Kidney glomerular epithelial cell (primary cell): ENCODE measurements at regions not wholly inside any gene's neighbourhood (a gene's known extent, or its start where the extent isn't known, plus 50 kb on each side); places are given as distances from the start of the nearest gene placed in this dataset.
A peak's percentile ranks its signal among the peaks of the same experiment; 100 is the strongest.
"Not testable (repeated sequence)": the region's sequence is repeated elsewhere in the genome, so short reads cannot be mapped to it uniquely, and the experiment has no call there.

Experiments used
- DNase-seq: peaks from one replicate; lab custom pipeline; 2025; lab: John Stamatoyannopoulos, UW

DNA sequence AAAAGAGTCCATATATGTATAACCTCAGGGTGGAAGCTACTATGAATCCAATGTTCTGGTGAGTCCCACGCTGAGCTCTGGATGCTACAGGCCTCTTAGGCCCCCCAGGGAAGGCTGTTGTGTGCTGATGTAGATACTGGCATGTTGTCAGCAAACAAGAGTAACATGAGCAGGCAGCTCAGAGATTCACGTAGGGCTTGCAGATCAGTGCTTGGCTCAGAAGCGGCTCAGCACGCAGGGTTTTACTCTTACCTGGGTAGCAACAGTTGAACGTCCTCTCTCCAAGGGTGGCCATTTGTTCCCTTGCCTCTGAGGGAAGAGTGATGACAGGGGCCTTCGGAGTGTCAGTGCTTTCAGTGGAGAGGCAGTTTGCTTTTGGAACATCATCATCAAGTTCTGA lies 93.4 kb downstream of the ZFP64 start:
- no peak for DNase-seq

DNA sequence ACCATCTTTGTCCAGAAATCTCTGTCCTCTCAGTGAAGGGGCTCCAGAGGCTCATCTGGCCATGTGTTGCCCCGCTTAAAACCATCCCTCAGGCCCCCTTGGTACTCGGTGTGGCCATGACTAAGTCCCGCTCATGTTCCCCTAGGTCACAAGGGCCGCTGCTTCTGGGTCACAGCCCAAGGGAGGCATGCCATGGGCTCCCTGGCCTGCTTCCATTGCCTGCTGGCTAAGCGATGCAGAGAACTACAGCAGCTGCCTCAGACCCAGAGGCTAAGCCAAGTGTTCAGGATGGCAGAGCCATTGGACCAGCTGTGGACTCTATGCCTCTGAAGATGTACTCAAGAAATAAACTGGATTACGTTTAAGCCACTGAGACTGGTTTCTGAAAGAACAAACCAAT lies 95.5 kb downstream of the ZFP64 start:
- DNase-seq, result no peak

DNA sequence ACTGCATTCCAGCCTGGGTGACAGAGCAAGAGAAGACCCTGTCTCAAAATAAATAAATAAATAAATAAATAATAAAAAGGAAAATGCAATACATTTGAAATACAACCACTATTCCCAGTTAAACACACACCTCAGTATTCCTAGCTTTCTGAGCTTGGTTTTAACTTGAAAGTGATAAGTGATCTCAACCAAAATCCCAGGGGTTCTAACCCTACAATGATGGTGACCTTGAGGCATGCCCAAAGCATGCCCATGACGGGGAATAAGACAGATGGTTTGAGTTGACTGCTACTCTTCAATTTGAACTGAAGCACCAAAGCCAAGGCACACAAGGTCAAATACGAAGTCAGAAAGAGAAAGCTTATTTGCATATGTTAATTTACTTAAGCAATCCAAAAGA lies 96.9 kb downstream of the ZFP64 start:
- DNase-seq, result no peak

DNA sequence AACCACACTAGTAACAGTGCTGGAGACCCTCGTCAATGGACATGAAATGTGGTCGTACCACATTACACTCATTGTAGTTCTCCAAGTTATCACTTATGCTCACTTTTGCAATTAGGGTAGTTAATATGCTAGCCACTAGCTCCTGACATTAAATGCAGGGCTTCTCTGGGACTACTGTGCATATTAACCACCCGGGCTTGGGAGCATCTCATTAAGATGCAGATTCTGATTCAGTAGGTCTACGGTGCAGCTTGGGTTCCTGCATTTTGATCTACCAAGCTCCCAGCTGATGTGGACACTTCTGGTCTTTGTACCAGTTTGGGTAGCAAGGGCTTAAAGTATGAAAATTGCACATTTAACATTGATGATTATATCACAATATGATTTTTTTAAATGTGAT lies 98.0 kb downstream of the ZFP64 start:
- no peak for DNase-seq

DNA sequence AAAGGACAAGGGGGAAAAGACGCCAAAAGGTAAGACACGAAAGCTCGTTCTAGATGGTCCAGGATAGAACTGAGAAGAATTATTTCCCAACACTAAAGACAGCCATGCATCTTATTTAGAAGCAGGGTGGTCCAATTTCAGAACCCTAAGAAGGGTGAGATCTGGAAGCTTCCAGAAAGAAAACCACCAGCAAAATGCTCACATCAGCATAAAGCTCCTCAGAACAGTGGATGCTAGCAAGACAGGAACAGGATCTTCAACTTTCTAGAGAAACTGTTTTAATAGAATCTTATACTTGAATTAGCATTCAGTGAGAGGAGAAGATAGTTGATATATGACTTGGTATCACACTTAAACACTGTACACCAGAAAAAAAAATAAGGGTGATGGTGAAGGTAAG lies 101.5 kb downstream of the ZFP64 start:
- no peak for DNase-seq

DNA sequence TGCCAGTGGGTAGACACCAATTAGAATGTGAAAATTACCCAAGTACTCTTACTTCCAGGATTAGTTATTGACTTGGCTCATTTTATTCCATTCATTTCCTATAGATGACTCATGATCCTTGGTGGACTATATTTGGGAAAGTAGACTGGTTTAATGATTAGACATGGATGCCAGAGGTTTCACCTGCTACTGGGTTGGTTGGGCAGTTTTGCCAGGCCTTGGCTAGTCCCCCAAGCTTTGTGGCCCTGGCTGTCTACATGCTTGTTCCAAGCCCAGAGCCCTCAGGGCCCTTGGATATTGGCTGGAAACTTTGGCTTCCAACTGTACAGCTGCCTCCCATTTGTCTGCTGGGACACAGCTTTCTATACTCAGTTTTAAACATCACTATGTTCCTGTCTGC lies 104.1 kb downstream of the ZFP64 start:
- peak; percentile 14 for DNase-seq

DNA sequence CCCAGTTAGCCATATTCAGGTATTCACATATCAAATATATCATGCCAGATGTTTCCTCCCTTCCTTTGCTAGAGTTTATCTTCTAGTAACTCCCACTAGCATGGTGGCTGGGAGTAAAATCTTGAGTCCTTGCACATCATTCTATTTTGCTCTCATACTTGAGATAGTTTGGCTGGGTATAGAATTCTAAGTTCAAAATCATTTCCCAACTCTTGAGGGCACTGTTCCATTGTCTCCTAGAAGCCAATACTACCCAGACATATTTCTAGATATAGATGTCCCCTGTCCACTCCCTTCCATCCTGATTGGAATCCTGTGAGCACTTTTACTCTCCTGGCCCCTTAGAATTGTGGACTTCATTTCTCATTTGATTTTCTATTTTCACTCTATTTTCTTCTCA lies 104.7 kb downstream of the ZFP64 start:
- no peak for DNase-seq

DNA sequence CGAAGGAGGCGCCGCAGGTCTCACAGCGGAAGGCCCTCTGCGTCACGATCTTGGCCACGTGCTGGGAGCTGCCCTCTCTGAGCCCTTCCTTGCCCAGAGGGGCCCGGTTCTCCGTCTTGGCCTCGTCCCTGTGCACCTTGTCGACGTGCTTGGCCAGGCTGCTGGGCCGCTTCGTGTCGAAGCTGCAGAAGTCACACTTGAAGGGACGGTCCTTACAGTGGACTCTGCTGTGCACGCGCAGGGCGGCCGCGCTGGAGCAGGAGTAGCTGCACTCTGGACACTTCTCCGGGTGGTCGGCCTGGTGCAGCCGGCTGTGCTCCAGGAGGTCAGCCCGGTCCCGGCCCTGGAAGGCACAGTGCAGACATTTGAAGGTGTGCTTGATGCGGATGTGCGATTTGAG lies 106.9 kb downstream of the ZFP64 start:
- no peak for DNase-seq

DNA sequence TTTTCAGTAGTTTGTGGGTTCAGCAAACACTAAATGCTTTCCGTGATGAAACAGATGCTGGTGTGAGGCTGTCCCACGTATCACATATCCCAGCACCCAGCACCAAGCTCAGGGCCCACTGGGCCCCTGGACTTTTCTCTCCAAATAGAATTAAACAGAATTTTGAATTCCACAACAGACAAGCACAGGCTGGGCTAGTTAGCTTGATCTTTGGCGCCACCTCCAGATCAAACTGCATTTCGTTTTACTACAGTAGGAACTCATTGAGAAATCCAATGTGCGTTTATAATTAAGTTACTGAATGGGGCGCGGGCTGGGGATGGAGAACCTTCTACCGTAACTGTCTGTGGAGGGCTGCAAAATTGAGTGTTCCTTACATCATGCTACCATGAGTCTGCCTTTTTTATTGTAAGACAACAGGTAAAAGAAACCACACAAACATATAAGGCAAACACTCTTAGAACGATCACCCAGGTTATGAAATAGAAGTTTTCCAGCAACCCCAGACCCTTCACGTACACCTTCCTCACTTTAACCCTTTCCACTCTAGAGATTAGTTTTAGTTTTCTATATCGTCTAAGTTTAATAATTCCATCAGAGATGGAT lies 107.8 kb downstream of the ZFP64 start:
- DNase-seq, result peak; percentile 17

DNA sequence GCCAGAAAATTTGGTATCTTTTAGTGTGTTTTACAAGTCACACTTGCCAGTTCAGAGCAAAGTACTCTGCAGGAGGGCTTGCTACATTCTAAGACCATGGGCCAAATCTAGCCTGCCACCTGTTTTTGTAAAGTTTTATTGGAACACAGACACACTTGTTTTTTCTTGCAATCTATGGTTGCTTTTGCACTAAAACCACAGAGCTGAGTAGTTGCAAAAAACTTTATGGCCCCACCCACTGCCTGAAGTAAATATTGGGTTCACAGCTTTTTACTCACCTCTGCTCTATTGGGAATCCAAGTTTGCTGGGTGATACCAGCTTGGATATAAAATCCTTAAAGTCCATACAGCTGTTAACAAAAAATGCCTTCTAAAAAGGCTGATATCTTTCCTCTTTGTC lies 109.0 kb downstream of the ZFP64 start:
- DNase-seq, result no peak

DNA sequence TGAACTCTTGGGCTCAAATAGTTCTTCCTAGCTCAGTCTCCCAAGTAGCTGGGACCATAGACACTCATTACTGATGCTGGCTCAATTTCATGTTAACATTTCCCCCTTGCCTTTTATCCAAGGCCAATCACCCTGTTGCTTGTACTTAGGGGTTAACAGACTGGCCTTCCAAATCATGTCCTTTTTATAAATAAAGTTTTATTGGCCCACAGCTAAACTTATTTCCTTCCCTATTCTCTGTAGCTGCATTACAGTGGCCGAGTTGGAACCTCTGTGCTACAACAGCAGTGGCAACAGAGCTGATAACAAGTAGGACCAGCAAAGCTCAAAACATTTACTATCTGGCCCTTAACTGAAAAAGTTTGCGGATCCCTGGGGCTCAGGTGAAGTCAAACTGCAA lies 109.8 kb downstream of the ZFP64 start:
- no peak for DNase-seq

DNA sequence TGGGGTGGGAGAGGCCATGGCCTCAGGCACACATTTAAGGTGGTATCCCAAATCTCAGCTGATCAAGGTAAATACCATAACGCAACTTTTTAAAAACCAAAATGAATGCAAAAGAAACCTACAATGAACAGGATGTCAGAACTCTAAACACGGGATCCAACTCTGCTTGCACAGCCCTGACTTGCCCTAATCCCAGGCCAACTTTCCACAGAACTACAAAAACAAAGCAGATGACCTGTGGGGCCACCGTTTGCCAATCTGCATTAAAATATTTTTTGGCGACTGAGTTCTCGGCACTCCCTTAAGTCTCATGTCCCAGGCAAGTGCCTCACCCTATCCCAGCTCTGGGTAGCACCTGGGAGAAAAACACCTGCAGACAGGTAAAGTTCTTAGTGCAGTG lies 110.5 kb downstream of the ZFP64 start:
- DNase-seq, result no peak

DNA sequence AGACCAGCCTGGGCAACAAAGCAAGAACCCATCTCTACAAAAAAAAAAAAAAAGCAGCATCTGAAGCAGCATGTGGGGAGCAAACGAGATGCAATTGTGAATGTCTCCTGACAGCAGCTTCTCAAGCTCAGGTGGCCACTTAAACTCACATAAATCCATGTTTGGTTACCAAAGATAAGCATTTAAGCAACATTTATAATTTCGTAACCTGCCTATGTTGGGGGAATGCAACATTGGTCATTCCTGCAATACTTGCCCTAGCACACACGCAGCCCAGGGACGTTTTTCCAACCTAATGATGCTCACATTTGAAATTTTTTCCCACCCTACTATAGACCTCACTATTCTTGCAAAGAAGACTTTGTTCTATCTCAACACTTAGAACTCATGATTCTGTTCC lies 113.3 kb downstream of the ZFP64 start:
- DNase-seq, result no peak

DNA sequence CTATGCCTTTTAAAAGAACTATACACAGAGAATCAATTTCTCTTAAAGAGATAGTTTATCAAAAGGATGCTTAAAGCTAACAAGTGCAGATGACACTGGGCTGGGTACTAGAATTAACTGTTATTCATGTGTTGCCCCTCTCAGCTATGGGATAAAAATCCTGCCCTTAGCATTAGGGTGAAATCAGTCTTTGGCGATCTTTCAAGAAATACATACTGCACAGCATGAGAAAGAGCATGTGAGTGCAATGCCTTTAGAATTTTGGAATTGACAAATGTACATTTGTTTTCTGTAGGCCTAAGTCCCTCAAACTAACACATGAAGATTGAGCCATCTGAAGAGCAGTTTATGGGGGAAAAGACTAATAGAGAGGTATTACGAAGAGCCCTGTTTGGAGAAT lies 115.4 kb downstream of the ZFP64 start:
- no peak for DNase-seq

DNA sequence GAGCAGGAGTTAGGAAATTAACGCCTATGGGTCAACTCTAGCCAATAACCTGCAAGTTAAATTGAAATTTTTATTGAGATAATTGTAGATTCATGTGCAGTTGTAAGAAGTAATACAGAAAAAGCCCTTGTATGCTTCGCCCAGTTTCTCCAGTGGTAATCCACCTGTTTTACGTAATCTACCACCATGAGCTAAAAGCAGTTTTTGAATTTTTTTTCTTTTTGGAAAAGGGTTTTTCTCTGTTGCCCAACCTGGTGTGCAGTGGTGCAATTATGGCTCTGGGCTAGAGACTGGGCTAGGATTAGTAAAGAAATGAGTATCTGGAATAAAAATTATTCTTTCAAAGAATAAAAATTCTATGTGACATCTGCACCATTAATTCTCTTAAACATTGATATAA lies 116.2 kb downstream of the ZFP64 start:
- no peak for DNase-seq

DNA sequence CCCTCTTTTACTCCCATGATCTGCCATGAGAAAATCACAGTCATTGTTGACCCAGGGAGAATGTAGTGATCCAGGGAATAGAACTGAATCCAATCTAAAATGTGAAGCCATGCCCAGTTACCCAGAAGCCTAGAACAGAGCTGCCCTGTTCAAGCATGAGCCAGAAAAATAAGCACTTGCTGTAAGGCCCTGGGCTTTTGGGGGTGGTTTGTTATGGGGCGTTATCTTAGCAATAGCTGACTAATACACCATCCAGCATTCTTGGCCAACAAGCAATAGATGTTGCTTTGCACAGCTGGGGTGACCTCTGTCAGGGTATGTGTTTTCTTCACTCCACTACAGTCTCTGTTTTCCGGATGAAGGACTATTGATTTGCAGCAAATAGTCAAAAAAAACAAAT lies 120.4 kb downstream of the ZFP64 start:
- no peak for DNase-seq

DNA sequence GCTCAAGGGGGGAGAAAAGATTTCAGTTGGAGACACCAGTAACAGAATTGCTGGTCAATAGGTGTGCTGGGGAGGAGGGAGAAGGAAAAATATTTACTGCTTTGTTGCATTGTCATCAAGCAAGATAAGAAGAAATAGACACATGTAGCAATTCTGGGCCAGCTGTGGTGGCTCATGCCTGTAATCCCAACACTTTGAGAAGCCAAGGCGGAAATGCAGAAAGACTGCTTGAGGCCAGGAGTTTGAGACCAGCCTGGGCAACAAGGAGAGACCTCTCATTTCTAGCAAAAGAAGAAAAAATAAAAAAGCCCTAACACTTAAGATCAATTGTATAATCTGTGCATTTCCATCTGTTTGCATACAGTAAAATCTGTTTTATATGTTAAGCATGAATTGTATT lies 126.6 kb downstream of the ZFP64 start:
- no peak for DNase-seq

DNA sequence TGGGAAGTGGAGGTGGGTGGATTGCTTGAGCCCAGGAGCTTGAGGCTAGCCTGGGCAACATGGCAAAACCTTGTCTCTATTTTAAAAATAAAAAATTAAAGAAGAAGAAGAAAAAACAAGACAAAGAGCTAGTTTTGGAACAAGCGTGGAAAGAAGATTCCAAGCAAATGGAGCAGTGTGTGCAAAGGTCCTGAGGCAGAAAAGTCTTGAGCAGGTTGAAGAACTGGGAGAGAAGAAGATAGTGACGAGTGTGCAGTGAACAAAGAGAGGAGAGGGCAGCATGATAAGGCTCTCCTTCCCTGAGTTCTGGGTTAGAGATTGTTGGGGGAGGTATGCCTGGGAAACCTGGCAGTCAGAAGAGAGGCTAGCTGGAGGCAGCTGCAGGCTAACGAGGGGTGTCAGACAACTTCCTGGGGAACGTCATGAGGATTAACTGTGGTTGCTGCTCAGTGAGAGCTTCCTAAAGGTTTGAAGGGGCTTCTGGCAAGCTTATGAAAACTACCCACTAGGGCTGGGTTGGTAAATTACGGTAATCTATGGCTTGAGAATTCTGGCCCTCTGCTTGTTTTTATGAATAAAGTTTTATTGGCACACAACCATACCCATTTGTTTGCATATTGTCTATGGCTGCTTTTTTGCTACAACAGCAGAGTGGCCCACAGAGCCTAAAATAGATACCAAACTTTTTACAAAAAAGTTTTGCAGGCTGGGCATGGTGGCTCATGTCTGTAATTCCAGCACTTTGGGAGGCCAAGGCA lies 128.9 kb downstream of the ZFP64 start:
- no peak for DNase-seq

DNA sequence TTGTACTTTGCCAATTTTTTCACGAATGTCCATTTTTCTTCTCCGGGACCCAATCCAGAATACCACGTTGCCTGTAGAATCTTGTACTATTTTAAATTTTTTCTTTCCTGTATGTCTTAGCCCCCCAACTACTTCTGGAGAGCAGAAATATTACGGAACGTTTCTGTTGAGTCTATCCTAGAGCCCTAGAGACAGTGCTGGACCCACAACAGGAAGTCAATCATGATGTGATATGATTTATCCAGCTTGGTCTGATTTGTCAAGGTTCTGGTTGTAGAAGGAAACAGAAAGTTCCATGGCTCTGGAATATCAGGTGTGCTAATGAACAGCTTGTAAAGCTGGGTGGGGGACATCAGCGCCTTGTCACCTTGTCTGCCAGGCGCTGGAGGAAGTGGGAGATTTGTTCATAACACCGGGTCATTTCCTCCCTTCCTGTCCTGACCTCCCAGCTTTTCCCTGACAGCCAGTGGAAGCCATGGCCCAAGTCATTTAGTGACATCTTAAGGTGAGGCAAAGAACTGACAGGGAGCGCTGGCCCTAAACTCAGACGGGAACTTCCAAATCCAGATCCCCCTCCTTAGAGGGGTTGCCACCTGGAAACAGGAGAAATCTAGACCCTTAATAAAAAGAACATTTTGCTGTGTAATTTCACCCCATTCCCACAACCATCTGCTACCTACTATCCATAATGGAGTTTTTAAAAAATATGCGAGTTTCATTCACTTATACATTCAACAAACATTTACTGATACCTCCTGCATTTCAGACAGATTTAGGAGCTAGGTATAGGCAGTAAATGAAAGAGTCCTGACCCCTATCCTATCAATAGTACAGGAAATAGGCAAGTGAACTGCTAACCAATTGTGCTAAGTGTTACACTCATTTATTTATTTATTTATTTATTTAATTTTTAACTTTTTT lies 130.5 kb downstream of the ZFP64 start:
- DNase-seq, result peak; percentile 33

DNA sequence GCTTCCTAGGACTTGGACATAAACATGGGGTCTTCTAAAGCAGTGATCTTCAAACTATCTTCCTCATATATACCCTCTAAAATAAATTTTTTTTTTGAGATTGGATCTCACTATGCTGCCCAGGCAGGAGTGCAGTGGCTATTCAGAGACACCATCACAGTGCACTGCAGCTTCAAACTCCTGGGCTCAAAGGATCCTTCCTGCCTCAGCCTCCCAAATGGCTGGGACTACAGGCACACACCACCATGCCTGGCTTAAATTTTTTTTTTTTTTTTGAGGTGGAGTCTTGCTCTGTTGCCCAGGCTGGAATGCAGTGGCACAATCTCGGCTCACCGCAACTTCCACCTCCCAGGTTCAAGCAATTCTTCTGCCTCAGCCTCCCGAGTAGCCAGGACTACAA lies 134.4 kb downstream of the ZFP64 start:
- DNase-seq, result not testable (repeated sequence)

DNA sequence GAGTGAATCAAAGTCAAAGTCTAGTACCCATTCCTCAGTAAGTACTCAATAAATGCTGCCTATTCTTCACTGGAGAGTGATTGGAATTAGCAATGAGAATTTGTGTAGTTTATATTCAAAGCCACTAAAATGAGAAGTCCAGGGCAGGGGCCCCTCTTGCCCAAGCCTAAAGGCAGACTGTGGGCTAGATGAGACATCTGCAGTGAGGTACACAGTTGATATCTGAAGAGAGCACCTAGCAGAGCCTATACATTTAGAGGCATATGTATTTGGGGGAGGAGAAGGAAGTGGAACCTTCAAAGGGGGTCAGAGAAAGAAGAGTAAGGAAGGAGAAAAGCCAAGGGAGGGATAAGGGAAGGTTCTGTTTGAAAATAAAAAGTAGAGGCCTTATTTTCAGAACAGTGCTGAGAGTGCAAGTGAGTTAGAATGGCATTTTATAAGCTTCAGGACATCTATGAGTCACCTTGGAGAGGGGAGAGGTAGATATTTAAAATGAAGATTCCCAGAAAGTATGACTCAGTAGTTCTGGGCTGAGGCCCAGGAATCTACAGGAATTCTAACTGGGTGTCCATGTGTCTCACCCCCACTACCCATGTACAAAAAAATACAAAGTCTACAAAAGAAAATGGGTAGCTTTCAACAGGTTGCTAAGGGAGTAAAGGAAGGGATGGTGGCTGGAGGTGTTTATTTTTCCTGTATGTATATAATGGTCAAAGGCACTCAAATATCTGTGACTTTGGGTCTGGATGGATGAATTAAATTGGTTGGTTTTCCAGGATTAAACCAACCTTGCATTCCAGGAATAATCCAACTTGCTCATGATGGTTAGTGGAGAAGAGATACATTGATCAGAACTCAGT lies 135.1 kb downstream of the ZFP64 start:
- peak; percentile 87 for DNase-seq

DNA sequence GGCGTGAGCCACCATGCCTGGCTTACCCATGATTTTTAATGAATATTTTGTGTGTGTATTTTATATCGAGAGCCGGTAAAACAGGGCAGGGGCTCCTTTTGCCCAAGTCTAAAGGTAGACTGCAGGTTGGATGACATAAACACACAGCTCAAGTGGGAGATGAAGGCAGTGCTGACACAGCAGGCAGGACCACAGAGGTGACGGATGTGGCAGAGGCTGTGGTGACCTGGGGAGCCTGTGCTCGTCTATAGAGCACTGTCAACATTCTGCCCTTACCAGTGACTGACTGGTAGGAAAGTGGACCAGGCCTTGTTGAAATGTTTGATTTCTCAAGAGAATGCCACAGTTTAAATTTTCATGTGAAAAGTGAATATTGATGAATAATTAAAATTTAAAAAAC lies 137.5 kb downstream of the ZFP64 start:
- DNase-seq, result no peak
